HEK293T (cell line): ENCODE measurements at regions not wholly inside any gene's neighbourhood (a gene's known extent, or its start where the extent isn't known, plus 50 kb on each side); places are given as distances from the start of the nearest gene placed in this dataset.

ENCODE experiments used
- CTCF ChIA-PET: fragments of 350-600 bp; formaldehyde crosslinking; extraction: SDS; loops from one replicate; lab custom pipeline; 2021; ENCODE audit warnings: antibody characterized with exemption, inconsistent platforms; lab: Yijun Ruan, JAX
- POLR2A ChIA-PET: fragments of 350-600 bp; formaldehyde crosslinking; extraction: SDS; loops from one replicate; lab custom pipeline; 2020; ENCODE audit warnings: antibody characterized with exemption, inconsistent platforms; lab: Yijun Ruan, JAX
- DNase-seq: peaks from one replicate; pipeline ENCODE4 v3.0.0; 2012; ENCODE audit warnings: mixed read lengths; ENCODE audit errors: extremely low spot score
- ARNT ChIP-seq: fragments of 450-650 bp; IDR thresholded peaks from 2 replicates; pipeline ENCODE4 v1.6.1; 2017; ENCODE audit warnings: mild to moderate bottlenecking
- BHLHE40 ChIP-seq: fragments of 450-650 bp; IDR thresholded peaks from 2 replicates; pipeline ENCODE4 v1.6.1; 2016; ENCODE audit warnings: mild to moderate bottlenecking, moderate library complexity, borderline replicate concordance
- CTBP1 ChIP-seq: fragments of 450-650 bp; IDR thresholded peaks from 2 replicates; pipeline ENCODE4 v1.6.1; 2016; ENCODE audit warnings: borderline replicate concordance
- ELF4 ChIP-seq: fragments of 450-650 bp; IDR thresholded peaks from 2 replicates; pipeline ENCODE4 v1.6.1; 2017; ENCODE audit warnings: antibody characterized with exemption
- FOXA1 ChIP-seq: fragments of 450-650 bp; IDR thresholded peaks from 2 replicates; pipeline ENCODE4 v1.6.1; 2016; ENCODE audit warnings: mild to moderate bottlenecking
- FOXK2 ChIP-seq: fragments of 450-650 bp; IDR thresholded peaks from 2 replicates; pipeline ENCODE4 v1.6.1; 2016; ENCODE audit warnings: mild to moderate bottlenecking
- FOXM1 ChIP-seq: fragments of 450-650 bp; IDR thresholded peaks from 2 replicates; pipeline ENCODE4 v1.6.1; 2017; ENCODE audit warnings: mild to moderate bottlenecking, borderline replicate concordance
- HDGF ChIP-seq: fragments of 450-650 bp; IDR thresholded peaks from 2 replicates; pipeline ENCODE4 v1.6.1; 2017; ENCODE audit warnings: antibody characterized with exemption, borderline replicate concordance
- L3MBTL2 ChIP-seq: fragments of 450-650 bp; conservative IDR thresholded peaks from 2 replicates; pipeline ENCODE4 v1.6.1; 2016; ENCODE audit warnings: mild to moderate bottlenecking
- LEF1 ChIP-seq: fragments of 450-650 bp; IDR thresholded peaks from 2 replicates; pipeline ENCODE4 v1.6.1; 2017; ENCODE audit warnings: mild to moderate bottlenecking, borderline replicate concordance
- NFRKB ChIP-seq: fragments of 450-650 bp; IDR thresholded peaks from 2 replicates; pipeline ENCODE4 v1.6.1; 2016; ENCODE audit warnings: mild to moderate bottlenecking, moderate library complexity
- PKNOX1 ChIP-seq: fragments of 450-650 bp; IDR thresholded peaks from 2 replicates; pipeline ENCODE4 v1.6.1; 2016
- SP1 ChIP-seq: fragments of 450-650 bp; IDR thresholded peaks from 2 replicates; pipeline ENCODE4 v1.6.1; 2017
- SUZ12 ChIP-seq: fragments of 450-650 bp; IDR thresholded peaks from 2 replicates; pipeline ENCODE4 v1.6.1; 2016; ENCODE audit warnings: mild to moderate bottlenecking
- TARDBP ChIP-seq: fragments of 450-650 bp; IDR thresholded peaks from 2 replicates; pipeline ENCODE4 v1.6.1; 2016
- ZNF384 ChIP-seq: fragments of 450-650 bp; IDR thresholded peaks from 2 replicates; pipeline ENCODE4 v1.6.1; 2016

GRCh38 chr6:159106627-159107241 lies 61.9 kb upstream of the TAGAP start:
- TF ChIP-seq LEF1 (no peak), FOXA1 (no peak), CTBP1 (no peak), PKNOX1 (peak; percentile 98)
- POLR2A ChIA-PET, result interaction anchor here (1.2 kb wide), 1 partner anchor 107 kb away, joined by 8 read pairs; the partner anchor contains the start of gene RSPH3
- peak; percentile 48 for DNase-seq
- CTCF ChIA-PET, result interaction anchor here (1.0 to 1.6 kb wide), 2 partner anchors 28 to 388 kb away, joined by 3 to 5 read pairs; no protein-coding TSS in a partner anchor

- no peak for DNase-seq
- POLR2A ChIA-PET, result interaction anchor here (2.3 kb wide), 1 partner anchor 106 kb away, joined by 8 read pairs; the partner anchor contains the start of gene RSPH3
- CTCF ChIA-PET, result interaction anchor here (1.6 kb wide), 1 partner anchor 29 kb away, joined by 5 read pairs; no protein-coding TSS in a partner anchor
- TF ChIP-seq FOXK2 (no peak), ELF4 (no peak), FOXA1 (no peak), SP1 (no peak), PKNOX1 (no peak), TARDBP (no peak), NFRKB (no peak), SUZ12 (no peak), CTBP1 (no peak), ARNT (no peak), HDGF (no peak), ZNF384 (no peak), FOXM1 (no peak)
Measured at GRCh38 chr6:159105716-159106115, 60.9 kb upstream of the TAGAP start.

GRCh38 chr6:159104931-159105330 lies 60.1 kb upstream of the TAGAP start:
- CTCF ChIA-PET, result interaction anchor here (0.9 to 1.7 kb wide), 8 partner anchors 11 to 306 kb away, joined by 3 to 8 read pairs (median 4); partner anchors contain the start of gene TAGAP
- DNase-seq, result no peak
- POLR2A ChIA-PET, result interaction anchor here (2.3 kb wide), 1 partner anchor 105 kb away, joined by 8 read pairs; the partner anchor contains the start of gene RSPH3
- TF ChIP-seq ARNT, result no peak
- no peak for TF ChIP-seq NFRKB
- TF ChIP-seq L3MBTL2, result no peak
- no peak for TF ChIP-seq LEF1
- TF ChIP-seq TARDBP, result no peak
- TF ChIP-seq PKNOX1, result no peak
- no peak for TF ChIP-seq SP1
- no peak for TF ChIP-seq SUZ12
- no peak for TF ChIP-seq BHLHE40
- no peak for TF ChIP-seq FOXA1
- TF ChIP-seq FOXK2, result no peak
- no peak for TF ChIP-seq CTBP1
- TF ChIP-seq ZNF384, result no peak
- TF ChIP-seq ELF4, result no peak
- no peak for TF ChIP-seq FOXM1
- no peak for TF ChIP-seq HDGF

GRCh38 chr6:159104163-159104925 lies 59.6 kb upstream of the TAGAP start:
- ChIA-PET CTCF (interaction anchor here (0.5 to 1.7 kb wide), 21 partner anchors 10 to 305 kb away, joined by 3 to 8 read pairs (median 4); partner anchors contain the start of gene TAGAP), POLR2A (interaction anchor here (2.3 kb wide), 1 partner anchor 104 kb away, joined by 8 read pairs; the partner anchor contains the start of gene RSPH3)
- TF ChIP-seq BHLHE40 (no peak), FOXM1 (no peak), NFRKB (no peak), SUZ12 (no peak), ZNF384 (no peak), ARNT (no peak), LEF1 (no peak), PKNOX1 (no peak), HDGF (no peak), SP1 (no peak), TARDBP (no peak), FOXK2 (no peak), L3MBTL2 (no peak), ELF4 (no peak), FOXA1 (no peak), CTBP1 (no peak)
- DNase-seq, result peak; percentile 90
